Osteoblast (primary cell): ENCODE measurements at regions not wholly inside any gene's neighbourhood (a gene's known extent, or its start where the extent isn't known, plus 50 kb on each side); places are given as distances from the start of the nearest gene placed in this dataset.

Experiments
- DNase-seq: peaks from one replicate; pipeline ENCODE4 v3.0.0; 2011; ENCODE audit warnings: low spot score, mixed read lengths; ENCODE audit not compliant: insufficient read length; ENCODE audit errors: missing footprints
- H2AFZ ChIP-seq: 2 replicates; pipeline ENCODE4 v1.6.0; 2011; ENCODE audit warnings: mild to moderate bottlenecking, low read length
- H3K27ac ChIP-seq: 2 replicates; pipeline ENCODE4 v1.5.1; 2011; ENCODE audit warnings: mild to moderate bottlenecking, low read depth, low read length, moderate library complexity
- H3K27me3 ChIP-seq: 2 replicates; pipeline ENCODE4 v1.6.0; 2012; ENCODE audit warnings: mild to moderate bottlenecking, control low read depth, inconsistent platforms, low read length, moderate library complexity; ENCODE audit not compliant: insufficient read depth
- H3K36me3 ChIP-seq: 2 replicates; pipeline ENCODE4 v1.5.1; 2011; ENCODE audit warnings: mild to moderate bottlenecking, low read length, control low read depth, moderate library complexity; ENCODE audit not compliant: insufficient read depth
- H3K4me1 ChIP-seq: 2 replicates; pipeline ENCODE4 v1.5.1; 2011; ENCODE audit warnings: mild to moderate bottlenecking, low read length, control low read depth, moderate library complexity; ENCODE audit not compliant: insufficient read depth
- H3K4me2 ChIP-seq: 2 replicates; pipeline ENCODE4 v1.6.0; 2011; ENCODE audit warnings: mild to moderate bottlenecking, low read length; ENCODE audit not compliant: insufficient read depth
- H3K4me3 ChIP-seq: fragments of 200-600 bp; sonication (generic); 3 replicates; pipeline ENCODE4 v1.5.1; 2012; ENCODE audit warnings: mild to moderate bottlenecking, low read length, inconsistent platforms; ENCODE audit not compliant: insufficient read depth
- H3K79me2 ChIP-seq: 2 replicates; pipeline ENCODE4 v1.6.0; 2012; ENCODE audit warnings: mild to moderate bottlenecking, low read length, control low read depth, inconsistent platforms; ENCODE audit not compliant: insufficient read depth
- H3K9me3 ChIP-seq: 2 replicates; pipeline ENCODE4 v1.5.1; 2011; ENCODE audit warnings: low read depth, low read length, control low read depth
- H4K20me1 ChIP-seq: 2 replicates; pipeline ENCODE4 v1.6.0; 2012; ENCODE audit warnings: mild to moderate bottlenecking, low read length, control low read depth; ENCODE audit not compliant: insufficient read depth
- TF ChIP-seq, protein P1 (sequence below): IDR thresholded peaks from 2 replicates; pipeline ENCODE4 v1.5.1; 2011; ENCODE audit warnings: mild to moderate bottlenecking, low read depth, low read length, moderate library complexity; ENCODE audit errors: extremely low read depth

GRCh38 chr11:127249576-127249975 is 249.0 kb upstream of the KIRREL3 start:
- H2AFZ ChIP-seq, result no peak overlapping the region
- TF ChIP-seq, protein P1, sequence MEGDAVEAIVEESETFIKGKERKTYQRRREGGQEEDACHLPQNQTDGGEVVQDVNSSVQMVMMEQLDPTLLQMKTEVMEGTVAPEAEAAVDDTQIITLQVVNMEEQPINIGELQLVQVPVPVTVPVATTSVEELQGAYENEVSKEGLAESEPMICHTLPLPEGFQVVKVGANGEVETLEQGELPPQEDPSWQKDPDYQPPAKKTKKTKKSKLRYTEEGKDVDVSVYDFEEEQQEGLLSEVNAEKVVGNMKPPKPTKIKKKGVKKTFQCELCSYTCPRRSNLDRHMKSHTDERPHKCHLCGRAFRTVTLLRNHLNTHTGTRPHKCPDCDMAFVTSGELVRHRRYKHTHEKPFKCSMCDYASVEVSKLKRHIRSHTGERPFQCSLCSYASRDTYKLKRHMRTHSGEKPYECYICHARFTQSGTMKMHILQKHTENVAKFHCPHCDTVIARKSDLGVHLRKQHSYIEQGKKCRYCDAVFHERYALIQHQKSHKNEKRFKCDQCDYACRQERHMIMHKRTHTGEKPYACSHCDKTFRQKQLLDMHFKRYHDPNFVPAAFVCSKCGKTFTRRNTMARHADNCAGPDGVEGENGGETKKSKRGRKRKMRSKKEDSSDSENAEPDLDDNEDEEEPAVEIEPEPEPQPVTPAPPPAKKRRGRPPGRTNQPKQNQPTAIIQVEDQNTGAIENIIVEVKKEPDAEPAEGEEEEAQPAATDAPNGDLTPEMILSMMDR, result no peak
- no peak overlapping the region for H3K4me2 ChIP-seq
- H3K27me3 ChIP-seq, result no peaks in the 10 kb centered on the region
- no peak for DNase-seq
- H3K4me1 ChIP-seq, result no peaks in the 10 kb centered on the region
- H3K4me3 ChIP-seq, result no peak overlapping the region
- no peaks in the 10 kb centered on the region for H4K20me1 ChIP-seq
- no peaks in the 10 kb centered on the region for H3K36me3 ChIP-seq
- no peak overlapping the region for H3K27ac ChIP-seq
- no peaks in the 10 kb centered on the region for H3K9me3 ChIP-seq
- no peaks in the 10 kb centered on the region for H3K79me2 ChIP-seq

GRCh38 chr11:127248476-127248875 is 247.9 kb upstream of the KIRREL3 start:
- no peaks in the 10 kb centered on the region for H3K27me3 ChIP-seq
- no peak overlapping the region for H3K4me3 ChIP-seq
- H3K27ac ChIP-seq, result no peak overlapping the region
- H3K9me3 ChIP-seq, result no peaks in the 10 kb centered on the region
- no peak overlapping the region for H2AFZ ChIP-seq
- no peaks in the 10 kb centered on the region for H3K36me3 ChIP-seq
- TF ChIP-seq, protein P1, result no peak
- H4K20me1 ChIP-seq, result no peaks in the 10 kb centered on the region
- H3K79me2 ChIP-seq, result no peaks in the 10 kb centered on the region
- no peak for DNase-seq
- H3K4me1 ChIP-seq, result no peaks in the 10 kb centered on the region
- H3K4me2 ChIP-seq, result no peak overlapping the region

- Histone ChIP-seq H3K4me1 (no peaks in the 10 kb centered on the region), H3K36me3 (no peaks in the 10 kb centered on the region), H3K27ac (no peak overlapping the region), H3K27me3 (no peaks in the 10 kb centered on the region), H3K4me2 (no peak overlapping the region), H3K79me2 (no peaks in the 10 kb centered on the region), H3K9me3 (no peaks in the 10 kb centered on the region), H3K4me3 (no peak overlapping the region), H4K20me1 (no peaks in the 10 kb centered on the region), H2AFZ (no peak overlapping the region)
- TF ChIP-seq, protein P1, result no peak
- no peak for DNase-seq
Observed at GRCh38 chr11:127247261-127247851, 246.8 kb upstream of the KIRREL3 start.

DNA sequence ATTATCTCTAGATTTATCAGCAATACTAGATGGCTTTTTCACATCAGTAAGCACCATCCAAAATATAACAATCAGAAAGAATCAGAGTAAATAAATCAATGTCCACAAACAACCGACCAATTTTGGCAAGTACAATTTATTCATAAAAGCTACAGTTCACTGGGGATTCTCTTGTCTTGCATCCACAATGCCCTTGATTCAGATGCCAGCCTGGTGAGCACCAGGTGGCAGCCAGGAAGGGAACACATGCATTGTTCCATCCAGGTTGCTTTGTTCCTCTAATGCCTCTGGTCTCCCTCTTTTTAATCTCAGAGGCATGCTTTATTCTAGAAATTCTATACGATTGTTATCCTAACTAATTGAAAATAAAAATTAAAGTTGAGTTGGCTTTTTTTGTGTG is 242.1 kb upstream of the KIRREL3 start:
- Histone ChIP-seq H3K4me3 (no peak overlapping the region), H3K27ac (no peak overlapping the region), H3K4me1 (no peaks in the 10 kb centered on the region), H2AFZ (no peak overlapping the region), H3K36me3 (no peaks in the 10 kb centered on the region), H4K20me1 (no peaks in the 10 kb centered on the region), H3K27me3 (no peaks in the 10 kb centered on the region), H3K79me2 (no peaks in the 10 kb centered on the region), H3K9me3 (no peaks in the 10 kb centered on the region), H3K4me2 (no peak overlapping the region)
- no peak for DNase-seq
- TF ChIP-seq, protein P1, result no peak
